Activated CD4-positive, alpha-beta T cell treated with anti-CD3 and anti-CD28 coated beads for 4 hours (primary cell): ENCODE measurements at regions not wholly inside any gene's neighbourhood (a gene's known extent, or its start where the extent isn't known, plus 50 kb on each side); places are given as distances from the start of the nearest gene placed in this dataset.

ENCODE experiments used
- DNase-seq, 2 donors: peaks; one replicate each; pipeline ENCODE4 v3.0.0-alpha.2; 2020

- no peak for DNase-seq
Observed at GRCh38 chr1:56304975-56305374, 274.4 kb downstream of the PLPP3 start.

DNA sequence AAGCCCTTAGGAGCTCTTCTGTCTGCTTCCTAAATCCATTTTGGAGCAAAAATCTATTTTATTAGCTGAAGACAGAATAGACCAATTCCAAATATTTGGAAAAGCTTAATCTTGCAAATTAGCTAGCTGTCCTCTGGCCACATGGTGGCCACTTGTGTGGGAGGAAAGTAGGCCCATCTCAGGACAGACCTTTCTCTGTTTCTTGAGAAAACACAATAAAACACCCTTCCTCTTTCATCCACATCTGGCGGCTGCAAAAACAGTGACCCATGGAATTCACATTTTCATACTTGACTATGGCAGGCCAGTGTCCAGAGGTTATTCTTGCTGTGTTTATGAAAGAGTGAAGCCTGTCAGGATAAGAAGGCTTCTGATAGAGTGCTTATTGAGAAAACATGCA lies 275.6 kb downstream of the PLPP3 start:
- DNase-seq = no peak

GRCh38 chr1:56302878-56303277 lies 276.5 kb downstream of the PLPP3 start:
- DNase-seq = no peak

- no peak for DNase-seq
Observed at GRCh38 chr1:56301791-56302190, 277.6 kb downstream of the PLPP3 start.

DNA sequence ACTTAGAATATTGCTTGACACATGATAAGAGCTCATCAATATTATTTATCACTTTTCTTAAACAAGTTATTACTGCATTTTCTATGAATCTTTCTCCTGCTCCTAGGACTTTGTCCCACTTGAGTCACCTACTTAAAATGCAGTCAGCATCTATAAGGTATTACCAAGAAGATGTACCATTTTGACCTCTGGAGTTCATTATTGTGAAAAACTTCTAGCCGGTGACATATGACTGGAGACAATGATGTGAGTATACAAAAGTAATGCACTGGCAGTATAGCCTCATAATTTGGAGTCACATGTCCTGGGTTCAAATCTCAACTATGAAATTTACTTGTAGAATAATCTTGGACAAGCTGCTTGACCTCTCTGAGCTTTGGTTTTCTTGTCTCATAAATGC lies 278.5 kb downstream of the PLPP3 start:
- DNase-seq = no peak

- no peak for DNase-seq
Observed at GRCh38 chr1:56298866-56299265, 280.5 kb downstream of the PLPP3 start.

- DNase-seq = no peak
Observed at GRCh38 chr1:56297904-56298303, 281.5 kb downstream of the PLPP3 start.

- no peak for DNase-seq
Observed at GRCh38 chr1:56297208-56297607, 282.2 kb downstream of the PLPP3 start.

DNA sequence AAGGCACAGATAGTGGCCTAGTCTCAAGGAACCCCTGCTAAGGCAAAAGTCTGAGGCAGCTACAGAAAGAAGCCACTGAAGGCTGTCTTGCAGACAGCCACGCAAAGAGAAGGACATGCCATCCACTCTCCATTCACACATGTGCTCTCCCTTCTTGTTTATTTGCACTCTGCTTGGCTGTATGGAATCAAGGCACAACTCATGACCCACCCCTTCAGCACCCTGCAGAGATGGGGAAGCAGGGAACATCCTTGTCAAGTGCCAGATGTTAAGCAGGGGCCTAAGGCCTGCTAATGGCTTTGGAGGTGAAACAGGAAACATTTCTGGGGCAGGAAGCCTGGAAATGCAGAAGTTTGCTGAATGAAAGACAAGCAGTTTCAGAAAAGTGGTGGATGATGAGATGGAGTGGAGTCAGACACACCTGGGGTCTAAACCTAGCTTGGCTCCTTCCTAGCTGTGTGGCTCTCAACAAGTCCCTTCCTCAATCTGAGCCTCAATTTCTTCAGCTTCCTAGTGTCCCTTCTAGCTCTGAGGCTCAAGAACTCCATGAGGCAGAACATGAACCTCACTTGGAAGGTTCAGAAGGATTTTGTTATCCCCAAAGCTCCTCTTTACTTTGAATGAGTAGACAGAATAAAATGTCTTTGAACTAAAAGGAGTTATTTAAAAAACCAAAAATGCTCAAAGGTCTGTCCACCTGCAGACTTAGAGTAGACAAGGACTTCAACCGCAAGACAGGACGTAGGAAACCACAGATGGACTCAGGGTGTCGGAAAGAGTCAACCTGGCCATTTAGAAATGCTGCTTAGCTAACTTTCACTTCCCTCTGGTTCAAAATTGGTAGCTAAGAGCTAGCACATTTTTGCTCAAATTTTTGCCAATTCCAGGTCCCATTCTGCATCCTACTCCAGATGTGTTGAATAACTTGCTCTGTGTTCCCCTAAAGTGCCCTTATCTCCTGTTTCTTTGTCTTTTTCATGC lies 283.1 kb downstream of the PLPP3 start:
- no peak for DNase-seq

DNA sequence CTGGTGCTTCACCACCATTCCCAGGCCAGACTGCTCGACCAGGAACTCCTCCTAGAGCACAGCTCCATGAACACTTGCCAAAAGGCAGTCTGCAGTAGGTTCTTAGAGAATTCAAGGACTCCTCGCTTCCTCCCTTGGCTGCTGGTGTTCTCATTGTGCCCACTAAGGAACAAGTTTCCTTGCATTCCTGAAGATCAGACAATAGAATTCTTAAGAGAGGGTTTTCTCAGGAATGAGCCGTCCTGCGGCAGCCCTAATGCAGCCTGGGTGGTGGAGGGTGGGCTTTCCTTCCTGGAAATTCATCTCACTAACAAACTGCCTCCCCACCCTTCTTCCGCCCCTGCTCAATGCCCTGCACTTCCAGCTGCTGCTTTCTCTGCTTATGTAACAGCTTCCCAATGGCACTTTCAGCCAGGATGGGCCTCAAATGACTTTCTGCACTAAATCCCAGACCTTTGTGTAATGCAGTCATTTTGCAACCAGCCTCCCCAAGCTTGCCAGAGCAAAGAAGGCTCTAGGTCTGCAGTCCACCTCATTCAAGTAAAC lies 287.9 kb downstream of the PLPP3 start:
- no peak for DNase-seq

GRCh38 chr1:56289260-56289659 lies 290.1 kb downstream of the PLPP3 start:
- no peak for DNase-seq

DNA sequence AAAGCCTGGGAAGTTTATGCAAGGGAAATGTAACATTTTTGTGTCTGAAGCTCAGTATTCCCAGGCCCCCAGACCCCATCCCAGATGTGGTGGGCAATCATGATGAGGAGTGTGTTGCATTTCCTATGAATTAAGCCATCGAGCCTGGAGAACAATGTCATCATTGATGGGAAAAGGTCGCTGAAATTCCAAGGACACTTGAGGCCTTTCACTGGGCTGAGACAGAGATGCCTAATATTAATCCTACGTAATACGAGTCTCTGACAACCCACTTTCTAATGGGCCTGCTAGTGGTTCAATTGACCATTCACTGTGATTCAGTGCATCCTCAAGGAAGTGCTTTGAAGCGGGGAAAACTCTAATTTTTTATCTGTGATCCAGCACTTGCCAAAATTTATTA lies 291.6 kb downstream of the PLPP3 start:
- no peak for DNase-seq

- DNase-seq = no peak
Observed at GRCh38 chr1:56286956-56287355, 292.4 kb downstream of the PLPP3 start.

DNA sequence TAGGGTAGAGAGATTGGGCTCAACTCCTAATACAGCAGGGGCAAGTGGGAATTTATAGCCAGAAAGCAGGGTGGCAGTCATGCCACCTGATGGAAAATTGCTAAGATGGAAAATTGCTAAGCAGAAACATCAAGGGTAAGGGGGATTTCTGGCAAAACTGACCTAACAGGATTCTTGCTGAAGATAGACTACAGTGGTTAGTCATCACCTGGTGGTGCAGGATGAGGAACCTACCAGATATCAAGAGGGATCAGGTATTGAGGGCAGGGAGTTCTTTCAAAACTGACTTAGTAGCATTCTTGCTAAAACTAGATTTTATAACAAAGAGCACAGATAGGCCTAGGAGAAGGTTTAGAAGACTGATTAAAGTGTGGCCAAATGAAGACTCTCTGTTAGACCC lies 292.9 kb downstream of the PLPP3 start:
- no peak for DNase-seq

GRCh38 chr1:56285554-56286402 lies 293.6 kb downstream of the PLPP3 start:
- no peak for DNase-seq

GRCh38 chr1:56284928-56285327 lies 294.4 kb downstream of the PLPP3 start:
- no peak for DNase-seq

DNA sequence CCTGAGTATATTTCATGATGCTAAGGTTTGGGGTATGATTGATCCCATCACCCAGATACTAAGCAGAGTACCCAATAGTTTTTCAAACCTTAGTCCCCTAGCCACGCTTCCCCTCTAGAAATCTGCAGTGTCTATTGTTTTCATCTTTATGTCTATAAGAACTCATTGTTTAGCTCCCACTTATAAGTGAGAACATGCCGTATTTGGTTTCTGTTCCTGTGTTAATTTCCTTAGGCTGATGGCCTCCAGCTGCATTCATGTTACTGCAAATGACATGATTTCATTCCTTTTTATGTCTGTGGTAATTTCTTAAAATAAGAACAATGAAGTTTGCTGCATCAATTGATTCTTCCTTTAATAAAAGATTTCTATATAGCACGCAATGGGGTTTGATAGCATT lies 301.3 kb downstream of the PLPP3 start:
- no peak for DNase-seq

DNA sequence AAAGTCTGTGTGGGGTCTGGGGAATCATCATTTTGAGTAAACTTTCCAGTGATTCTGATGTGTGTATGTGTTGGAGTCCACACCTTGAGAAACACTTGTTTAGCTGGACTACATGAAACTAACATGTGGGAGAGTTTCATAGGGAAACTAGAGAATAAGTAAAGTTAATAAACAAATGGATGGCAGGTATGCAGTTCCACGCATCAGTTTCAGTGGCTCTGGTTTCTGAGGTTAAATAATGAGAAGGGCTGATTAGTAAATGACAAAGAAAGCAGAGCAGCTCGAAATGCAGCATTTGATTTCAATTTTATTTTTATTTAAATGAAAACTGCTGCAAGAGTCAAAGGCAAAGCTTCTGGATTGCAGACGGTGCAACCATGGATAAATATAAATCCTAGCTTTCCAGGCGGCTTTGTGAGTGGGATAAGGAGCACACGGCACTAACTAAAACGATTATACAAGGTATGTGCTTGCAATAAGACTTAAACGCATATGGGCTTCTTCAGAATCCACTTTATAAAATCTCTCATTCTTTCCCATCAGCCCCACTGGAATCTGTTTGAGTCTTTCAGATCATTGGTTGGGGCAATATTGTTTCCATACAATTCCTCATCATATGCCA lies 310.7 kb downstream of the PLPP3 start:
- DNase-seq = no peak

GRCh38 chr1:56267611-56268010 lies 311.8 kb downstream of the PLPP3 start:
- no peak for DNase-seq

DNA sequence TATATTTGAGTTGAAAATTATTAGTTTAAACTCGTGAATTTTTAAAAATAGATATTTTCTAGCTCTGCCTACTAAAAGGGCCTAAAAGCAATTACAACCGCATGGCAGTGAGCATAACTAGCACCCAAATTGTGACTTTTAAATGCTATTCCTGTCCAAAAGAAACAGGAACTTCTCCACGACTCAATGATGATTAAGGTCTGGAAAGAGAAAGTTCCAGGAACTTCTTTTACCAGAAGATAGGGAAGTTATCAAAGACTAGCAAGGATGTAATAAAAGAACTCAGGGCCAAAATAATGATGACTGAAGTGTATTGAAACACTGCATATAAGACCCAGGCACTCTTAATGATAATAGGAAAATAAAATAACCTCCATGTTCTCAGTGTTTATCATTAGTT lies 313.0 kb downstream of the PLPP3 start:
- DNase-seq = no peak

GRCh38 chr1:56265216-56265615 lies 314.1 kb downstream of the PLPP3 start:
- no peak for DNase-seq

- DNase-seq = no peak
Observed at GRCh38 chr1:56263908-56264307, 315.5 kb downstream of the PLPP3 start.

DNA sequence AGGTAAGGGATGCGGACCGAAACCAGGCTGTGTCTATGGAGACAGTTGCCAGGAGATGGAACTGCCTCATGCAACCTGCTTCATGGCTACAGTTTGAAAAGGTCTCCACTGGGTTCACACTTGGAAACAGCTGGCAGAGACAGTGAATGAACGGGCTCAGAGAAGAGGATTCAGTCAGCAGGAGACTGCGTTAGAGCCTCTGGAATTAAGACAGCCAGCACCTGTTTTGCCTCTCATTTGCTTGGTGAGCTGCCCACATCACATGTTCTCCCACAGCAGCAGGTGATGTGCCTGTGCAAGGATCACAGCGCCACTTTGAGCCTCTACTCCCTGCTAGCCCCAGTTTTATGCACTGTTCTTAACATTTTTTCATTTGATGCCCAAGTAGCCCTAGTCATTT lies 321.0 kb downstream of the PLPP3 start:
- DNase-seq = no peak
